ENCODE measurements at regions not wholly inside any gene's neighbourhood (a gene's known extent, or its start where the extent isn't known, plus 50 kb on each side); places are given as distances from the start of the nearest gene placed in this dataset.

GRCh38 chr1:47576758-47577115 is 138.9 kb downstream of the FOXD2 start:
- CTCF ChIA-PET: interaction anchor here (0.6 to 1.9 kb wide), 4 partner anchors 46 to 149 kb away, joined by 3 to 5 read pairs (median 4); partner anchors contain the start of gene FOXD2
- Histone ChIP-seq H3K27me3 (ENCODE audit: control insufficient read depth, insufficient read depth, low read length) (peaks cover 14% of the 10 kb centered on the region), H3K27ac (ENCODE audit: low read depth, low read length) (no peak overlapping the region)

DNA sequence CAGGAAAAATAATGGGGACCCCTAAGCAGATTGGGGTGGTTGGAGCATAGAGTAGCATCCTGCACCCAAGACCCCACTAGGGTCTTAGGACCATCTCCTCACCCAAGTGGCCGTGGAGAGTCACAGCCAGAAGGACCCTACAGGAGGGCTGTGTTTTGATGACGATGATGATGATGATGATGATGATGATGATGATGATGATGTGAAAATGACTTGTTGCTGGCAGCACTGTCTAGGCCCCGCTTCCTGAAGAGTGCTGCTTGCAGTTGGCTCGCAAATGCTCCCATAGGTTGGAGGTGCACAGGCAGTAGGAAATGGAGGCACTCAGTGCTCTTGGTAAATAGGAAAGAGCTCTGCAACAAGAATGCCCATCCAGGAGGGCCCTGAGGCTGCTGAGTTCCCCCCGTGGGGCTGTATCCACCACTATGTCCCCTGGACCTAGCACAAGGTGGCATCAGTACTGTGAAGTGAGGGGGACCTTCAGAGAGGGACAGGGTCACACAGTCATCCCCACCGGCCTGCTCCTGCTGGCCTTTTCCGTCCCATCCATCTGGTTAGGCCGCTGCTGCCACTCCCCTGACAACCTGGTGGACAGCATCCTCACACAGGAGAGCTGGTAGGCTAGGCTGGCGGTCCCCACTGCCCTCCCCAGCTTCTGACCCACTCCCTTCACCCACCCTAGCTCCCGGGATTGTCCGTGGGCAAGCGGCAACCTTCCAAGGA is 139.6 kb downstream of the FOXD2 start:
- Histone ChIP-seq H3K27me3 (ENCODE audit: control insufficient read depth, insufficient read depth, low read length) (peaks cover 14% of the 10 kb centered on the region), H3K4me3 (ENCODE audit: low read depth, low read length) (no peak overlapping the region), H3K27ac (ENCODE audit: low read depth, low read length) (no peak overlapping the region), H3K9me3 (ENCODE audit: control insufficient read depth, insufficient read depth, low read length) (no peaks in the 10 kb centered on the region; the same call in 1 of the 2 replicates)
- POLR2A ChIA-PET: no interaction called here
- no peak for TF ChIP-seq CTCF (IDR thresholded peaks at IDR 0.05; ENCODE audit: low read depth, low read length)
- no peak for DNase-seq (ENCODE audit: low read depth, low spot score)
- CTCF ChIA-PET: interaction anchor here (1.2 to 4.4 kb wide), 4 partner anchors 8 to 140 kb away, joined by 3 to 28 read pairs (median 4); partner anchors contain the start of gene FOXD2

More at GRCh38 chr1:47576758-47577115, 138.9 kb downstream of the FOXD2 start:
- DNase-seq (ENCODE audit: low read depth, low spot score): no peak
- POLR2A ChIA-PET: no interaction called here
- no peak for TF ChIP-seq CTCF (IDR thresholded peaks at IDR 0.05; ENCODE audit: low read depth, low read length)
- no peaks in the 10 kb centered on the region; the same call in 1 of the 2 replicates for H3K9me3 ChIP-seq (ENCODE audit: control insufficient read depth, insufficient read depth, low read length)
- H3K4me3 ChIP-seq (ENCODE audit: low read depth, low read length): no peak overlapping the region

DNA sequence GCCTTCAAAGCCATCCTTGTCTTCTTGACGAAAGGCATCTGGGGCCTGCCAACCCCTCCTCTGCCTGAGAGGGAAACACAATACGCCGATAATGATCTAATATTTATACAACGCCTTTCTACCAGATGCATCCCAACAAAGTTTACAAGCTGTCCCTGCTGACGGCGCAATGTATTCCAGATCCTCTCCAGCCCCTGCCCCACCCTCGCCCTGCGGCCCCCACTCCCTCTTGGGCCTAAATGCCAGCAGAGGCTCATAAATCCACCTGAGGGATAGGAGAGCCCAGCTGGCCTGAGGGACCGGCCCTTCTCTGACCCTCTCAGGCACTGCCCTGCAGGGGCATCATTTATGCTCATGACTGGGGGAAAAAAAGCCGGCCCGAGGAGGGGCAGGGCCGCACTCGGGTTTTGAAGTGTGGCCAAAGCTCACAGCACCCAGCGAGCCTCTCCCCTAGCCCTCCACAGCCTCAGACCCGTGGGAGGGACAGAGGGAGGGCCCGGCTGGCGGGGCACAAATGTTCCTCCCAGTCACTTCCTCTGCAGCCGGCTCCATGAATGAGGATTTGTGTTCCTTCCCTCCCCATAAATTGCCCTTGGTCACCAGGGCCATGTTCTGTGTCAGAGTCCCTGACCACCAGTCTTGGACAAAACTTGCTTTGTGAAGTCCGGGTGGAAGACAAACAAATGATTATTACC is 140.3 kb downstream of the FOXD2 start:
- Histone ChIP-seq H3K27ac (ENCODE audit: low read depth, low read length) (no peak overlapping the region), H3K4me3 (ENCODE audit: low read depth, low read length) (no peak overlapping the region), H3K27me3 (ENCODE audit: control insufficient read depth, insufficient read depth, low read length) (peaks cover 14% of the 10 kb centered on the region), H3K9me3 (ENCODE audit: control insufficient read depth, insufficient read depth, low read length) (no peaks in the 10 kb centered on the region; the same call in 1 of the 2 replicates)
- DNase-seq (ENCODE audit: low read depth, low spot score): no peak
- ChIA-PET CTCF (interaction anchor here (1.2 to 4.4 kb wide), 4 partner anchors 8 to 141 kb away, joined by 3 to 28 read pairs (median 5); partner anchors contain the start of gene FOXD2), POLR2A (no interaction called here)
- no peak for TF ChIP-seq CTCF (IDR thresholded peaks at IDR 0.05; ENCODE audit: low read depth, low read length)

GRCh38 chr1:47578721-47579419 is 141.0 kb downstream of the FOXD2 start:
- Histone ChIP-seq H3K4me3 (ENCODE audit: low read depth, low read length) (no peak overlapping the region), H3K27me3 (ENCODE audit: control insufficient read depth, insufficient read depth, low read length) (peaks cover 14% of the 10 kb centered on the region), H3K27ac (ENCODE audit: low read depth, low read length) (no peak overlapping the region), H3K9me3 (ENCODE audit: control insufficient read depth, insufficient read depth, low read length) (no peaks in the 10 kb centered on the region)
- no peak for TF ChIP-seq CTCF (IDR thresholded peaks at IDR 0.05; ENCODE audit: low read depth, low read length)
- POLR2A ChIA-PET: no interaction called here
- DNase-seq (ENCODE audit: low read depth, low spot score): no peak
- CTCF ChIA-PET: interaction anchor here (1.2 to 4.4 kb wide), 3 partner anchors 9 to 141 kb away, joined by 3 to 28 read pairs (median 6); partner anchors contain the start of gene FOXD2
